H1 (cell line): ENCODE measurements at regions not wholly inside any gene's neighbourhood (a gene's known extent, or its start where the extent isn't known, plus 50 kb on each side); places are given as distances from the start of the nearest gene placed in this dataset.

Experiments used
- CHD1 ChIP-seq: IDR thresholded peaks from 2 replicates; pipeline ENCODE4 v1.6.1; 2012; ENCODE audit warnings: low read depth, low read length, improper control_type of control experiment
- CHD2 ChIP-seq: IDR thresholded peaks from 2 replicates; pipeline ENCODE4 v1.6.1; 2012; ENCODE audit warnings: low read length, improper control_type of control experiment
- FOSL1 ChIP-seq: IDR thresholded peaks from 2 replicates; pipeline ENCODE4 v1.6.1; 2011; ENCODE audit warnings: mild to moderate bottlenecking, low read depth, low read length, moderate library complexity; ENCODE audit not compliant: insufficient read depth
- POLR2A ChIP-seq, 2 experiments: IDR thresholded peaks; 1 replicate in 1 of 2; 2 replicates in 1 of 2; pipeline ENCODE4 v1.6.1; 2011; ENCODE audit warnings: low read depth in 2 of 2, low read length in 2 of 2, mild to moderate bottlenecking in 2 of 2; ENCODE audit errors: control extremely low read depth in 1 of 2
- RAD21 ChIP-seq, 2 experiments: IDR thresholded peaks in 1 of 2; conservative IDR thresholded peaks in 1 of 2; 2 replicates each; pipeline ENCODE4 v1.6.1; 2011; ENCODE audit warnings: low read depth in 2 of 2, low read length in 2 of 2, improper control_type of control experiment in 1 of 2, inconsistent platforms in 1 of 2, mild to moderate bottlenecking in 1 of 2, moderate library complexity in 1 of 2
- RFX5 ChIP-seq: IDR thresholded peaks from 2 replicates; pipeline ENCODE4 v1.6.1; 2011; ENCODE audit warnings: low read depth, low read length, improper control_type of control experiment, borderline replicate concordance
- SIN3A ChIP-seq, 2 experiments: IDR thresholded peaks in 1 of 2; conservative IDR thresholded peaks in 1 of 2; 2 replicates each; pipeline ENCODE4 v1.6.1; 2011 to 2012; ENCODE audit warnings: low read length in 2 of 2, improper control_type of control experiment in 1 of 2, low read depth in 1 of 2, mild to moderate bottlenecking in 1 of 2
- TF ChIP-seq, protein P1 (sequence below): fragments of 300-600 bp; sonication (generic); IDR thresholded peaks from 2 replicates; pipeline ENCODE4 v1.7.1; 2012; ENCODE audit warnings: low read length, moderate library complexity, mild to moderate bottlenecking, inconsistent platforms; ENCODE audit not compliant: insufficient replicate concordance
- TF ChIP-seq, protein P2 (sequence below): IDR thresholded peaks from 2 replicates; pipeline ENCODE4 v1.6.1; 2011; ENCODE audit warnings: low read depth, mild to moderate bottlenecking, low read length; ENCODE audit not compliant: insufficient read depth
- TF ChIP-seq, protein P3 (sequence below): IDR thresholded peaks from 2 replicates; pipeline ENCODE4 v1.6.1; 2011; ENCODE audit warnings: low read length, improper control_type of control experiment

DNA sequence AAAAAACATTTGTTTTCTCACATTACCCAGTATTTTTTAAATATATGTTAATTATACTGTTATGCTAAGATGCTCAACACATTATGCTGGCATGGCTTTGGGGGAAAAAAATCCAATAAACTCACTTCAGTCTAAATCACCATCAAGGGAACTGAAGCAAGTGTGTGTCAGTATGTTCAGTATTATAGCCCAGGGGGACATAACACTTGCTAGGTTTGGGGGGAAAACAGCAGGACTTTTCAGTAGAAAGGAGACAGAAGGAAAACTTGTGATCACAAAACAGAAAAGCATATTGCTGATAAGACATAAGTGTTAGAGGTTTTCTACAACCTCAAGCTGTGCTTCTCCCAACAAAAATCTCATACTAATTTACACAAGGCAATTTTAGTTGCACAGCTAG, 1759.9 kb upstream of the PCDH20 start (continued):
- TF ChIP-seq, protein P1, sequence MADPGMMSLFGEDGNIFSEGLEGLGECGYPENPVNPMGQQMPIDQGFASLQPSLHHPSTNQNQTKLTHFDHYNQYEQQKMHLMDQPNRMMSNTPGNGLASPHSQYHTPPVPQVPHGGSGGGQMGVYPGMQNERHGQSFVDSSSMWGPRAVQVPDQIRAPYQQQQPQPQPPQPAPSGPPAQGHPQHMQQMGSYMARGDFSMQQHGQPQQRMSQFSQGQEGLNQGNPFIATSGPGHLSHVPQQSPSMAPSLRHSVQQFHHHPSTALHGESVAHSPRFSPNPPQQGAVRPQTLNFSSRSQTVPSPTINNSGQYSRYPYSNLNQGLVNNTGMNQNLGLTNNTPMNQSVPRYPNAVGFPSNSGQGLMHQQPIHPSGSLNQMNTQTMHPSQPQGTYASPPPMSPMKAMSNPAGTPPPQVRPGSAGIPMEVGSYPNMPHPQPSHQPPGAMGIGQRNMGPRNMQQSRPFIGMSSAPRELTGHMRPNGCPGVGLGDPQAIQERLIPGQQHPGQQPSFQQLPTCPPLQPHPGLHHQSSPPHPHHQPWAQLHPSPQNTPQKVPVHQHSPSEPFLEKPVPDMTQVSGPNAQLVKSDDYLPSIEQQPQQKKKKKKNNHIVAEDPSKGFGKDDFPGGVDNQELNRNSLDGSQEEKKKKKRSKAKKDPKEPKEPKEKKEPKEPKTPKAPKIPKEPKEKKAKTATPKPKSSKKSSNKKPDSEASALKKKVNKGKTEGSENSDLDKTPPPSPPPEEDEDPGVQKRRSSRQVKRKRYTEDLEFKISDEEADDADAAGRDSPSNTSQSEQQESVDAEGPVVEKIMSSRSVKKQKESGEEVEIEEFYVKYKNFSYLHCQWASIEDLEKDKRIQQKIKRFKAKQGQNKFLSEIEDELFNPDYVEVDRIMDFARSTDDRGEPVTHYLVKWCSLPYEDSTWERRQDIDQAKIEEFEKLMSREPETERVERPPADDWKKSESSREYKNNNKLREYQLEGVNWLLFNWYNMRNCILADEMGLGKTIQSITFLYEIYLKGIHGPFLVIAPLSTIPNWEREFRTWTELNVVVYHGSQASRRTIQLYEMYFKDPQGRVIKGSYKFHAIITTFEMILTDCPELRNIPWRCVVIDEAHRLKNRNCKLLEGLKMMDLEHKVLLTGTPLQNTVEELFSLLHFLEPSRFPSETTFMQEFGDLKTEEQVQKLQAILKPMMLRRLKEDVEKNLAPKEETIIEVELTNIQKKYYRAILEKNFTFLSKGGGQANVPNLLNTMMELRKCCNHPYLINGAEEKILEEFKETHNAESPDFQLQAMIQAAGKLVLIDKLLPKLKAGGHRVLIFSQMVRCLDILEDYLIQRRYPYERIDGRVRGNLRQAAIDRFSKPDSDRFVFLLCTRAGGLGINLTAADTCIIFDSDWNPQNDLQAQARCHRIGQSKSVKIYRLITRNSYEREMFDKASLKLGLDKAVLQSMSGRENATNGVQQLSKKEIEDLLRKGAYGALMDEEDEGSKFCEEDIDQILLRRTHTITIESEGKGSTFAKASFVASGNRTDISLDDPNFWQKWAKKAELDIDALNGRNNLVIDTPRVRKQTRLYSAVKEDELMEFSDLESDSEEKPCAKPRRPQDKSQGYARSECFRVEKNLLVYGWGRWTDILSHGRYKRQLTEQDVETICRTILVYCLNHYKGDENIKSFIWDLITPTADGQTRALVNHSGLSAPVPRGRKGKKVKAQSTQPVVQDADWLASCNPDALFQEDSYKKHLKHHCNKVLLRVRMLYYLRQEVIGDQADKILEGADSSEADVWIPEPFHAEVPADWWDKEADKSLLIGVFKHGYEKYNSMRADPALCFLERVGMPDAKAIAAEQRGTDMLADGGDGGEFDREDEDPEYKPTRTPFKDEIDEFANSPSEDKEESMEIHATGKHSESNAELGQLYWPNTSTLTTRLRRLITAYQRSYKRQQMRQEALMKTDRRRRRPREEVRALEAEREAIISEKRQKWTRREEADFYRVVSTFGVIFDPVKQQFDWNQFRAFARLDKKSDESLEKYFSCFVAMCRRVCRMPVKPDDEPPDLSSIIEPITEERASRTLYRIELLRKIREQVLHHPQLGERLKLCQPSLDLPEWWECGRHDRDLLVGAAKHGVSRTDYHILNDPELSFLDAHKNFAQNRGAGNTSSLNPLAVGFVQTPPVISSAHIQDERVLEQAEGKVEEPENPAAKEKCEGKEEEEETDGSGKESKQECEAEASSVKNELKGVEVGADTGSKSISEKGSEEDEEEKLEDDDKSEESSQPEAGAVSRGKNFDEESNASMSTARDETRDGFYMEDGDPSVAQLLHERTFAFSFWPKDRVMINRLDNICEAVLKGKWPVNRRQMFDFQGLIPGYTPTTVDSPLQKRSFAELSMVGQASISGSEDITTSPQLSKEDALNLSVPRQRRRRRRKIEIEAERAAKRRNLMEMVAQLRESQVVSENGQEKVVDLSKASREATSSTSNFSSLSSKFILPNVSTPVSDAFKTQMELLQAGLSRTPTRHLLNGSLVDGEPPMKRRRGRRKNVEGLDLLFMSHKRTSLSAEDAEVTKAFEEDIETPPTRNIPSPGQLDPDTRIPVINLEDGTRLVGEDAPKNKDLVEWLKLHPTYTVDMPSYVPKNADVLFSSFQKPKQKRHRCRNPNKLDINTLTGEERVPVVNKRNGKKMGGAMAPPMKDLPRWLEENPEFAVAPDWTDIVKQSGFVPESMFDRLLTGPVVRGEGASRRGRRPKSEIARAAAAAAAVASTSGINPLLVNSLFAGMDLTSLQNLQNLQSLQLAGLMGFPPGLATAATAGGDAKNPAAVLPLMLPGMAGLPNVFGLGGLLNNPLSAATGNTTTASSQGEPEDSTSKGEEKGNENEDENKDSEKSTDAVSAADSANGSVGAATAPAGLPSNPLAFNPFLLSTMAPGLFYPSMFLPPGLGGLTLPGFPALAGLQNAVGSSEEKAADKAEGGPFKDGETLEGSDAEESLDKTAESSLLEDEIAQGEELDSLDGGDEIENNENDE, result no peak
- no peak for TF ChIP-seq POLR2A (IDR thresholded peaks at IDR 0.05; ENCODE audit: control extremely low read depth in 1 of 2, low read depth in 2 of 2, low read length in 2 of 2)
- no peak for TF ChIP-seq CHD1
- TF ChIP-seq, protein P2, sequence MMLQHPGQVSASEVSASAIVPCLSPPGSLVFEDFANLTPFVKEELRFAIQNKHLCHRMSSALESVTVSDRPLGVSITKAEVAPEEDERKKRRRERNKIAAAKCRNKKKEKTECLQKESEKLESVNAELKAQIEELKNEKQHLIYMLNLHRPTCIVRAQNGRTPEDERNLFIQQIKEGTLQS, result no peak
- no peak for TF ChIP-seq FOSL1
- no peak for TF ChIP-seq CHD2
- TF ChIP-seq SIN3A (conservative IDR thresholded peaks at IDR 0.05 in 1 of 2, IDR thresholded peaks at IDR 0.05 in 1 of 2; ENCODE audit: low read depth in 1 of 2, low read length in 2 of 2), result no peak
- TF ChIP-seq, protein P3, sequence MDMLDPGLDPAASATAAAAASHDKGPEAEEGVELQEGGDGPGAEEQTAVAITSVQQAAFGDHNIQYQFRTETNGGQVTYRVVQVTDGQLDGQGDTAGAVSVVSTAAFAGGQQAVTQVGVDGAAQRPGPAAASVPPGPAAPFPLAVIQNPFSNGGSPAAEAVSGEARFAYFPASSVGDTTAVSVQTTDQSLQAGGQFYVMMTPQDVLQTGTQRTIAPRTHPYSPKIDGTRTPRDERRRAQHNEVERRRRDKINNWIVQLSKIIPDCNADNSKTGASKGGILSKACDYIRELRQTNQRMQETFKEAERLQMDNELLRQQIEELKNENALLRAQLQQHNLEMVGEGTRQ, result no peak
- TF ChIP-seq RAD21 (IDR thresholded peaks at IDR 0.05 in 1 of 2, conservative IDR thresholded peaks at IDR 0.05 in 1 of 2; ENCODE audit: low read depth in 2 of 2, low read length in 2 of 2), result no peak
- no peak for TF ChIP-seq RFX5
